ENCODE measurements at regions not wholly inside any gene's neighbourhood (a gene's known extent, or its start where the extent isn't known, plus 50 kb on each side); places are given as distances from the start of the nearest gene placed in this dataset.

GRCh38 chr1:219985169-219985568 lies 56.8 kb upstream of the SLC30A10 start:
- H3K4ac ChIP-seq (replicated peaks; ENCODE audit: insufficient read length, low read depth, low read length): no peak overlapping the region
- no peaks in the 10 kb centered on the region for H3K79me2 ChIP-seq (ENCODE audit: control insufficient read depth in 1 of 2, insufficient read depth in 2 of 2, low read length in 2 of 2)
- H3K9ac ChIP-seq (replicated peaks in 1 of 4; ENCODE audit: extremely low read depth in 1 of 4, low read depth in 3 of 4, low read length in 3 of 4): no peak overlapping the region
- H2BK12ac ChIP-seq (ENCODE audit: low read depth, low read length): no peak overlapping the region
- no peak overlapping the region for H4K91ac ChIP-seq (replicated peaks; ENCODE audit: insufficient read length, low read length)
- H3K56ac ChIP-seq (replicated peaks; ENCODE audit: insufficient read length, low read depth, low read length): no peak overlapping the region
- ChIA-PET CTCF (ENCODE audit: partially characterized antibody) (interaction anchor here (0.9 to 1.1 kb wide), 2 partner anchors 28 to 128 kb away, joined by 3 read pairs; no protein-coding TSS in a partner anchor), POLR2A (ENCODE audit: partially characterized antibody) (no interaction called here)
- no peaks in the 10 kb centered on the region for H3K23me2 ChIP-seq (ENCODE audit: low read depth, low read length)
- no peaks in the 10 kb centered on the region for H3K79me1 ChIP-seq (ENCODE audit: low read depth, low read length)
- H2BK20ac ChIP-seq (ENCODE audit: low read length): no peak overlapping the region
- H3K18ac ChIP-seq (ENCODE audit: extremely low read depth, low read length): no peak overlapping the region
- no peak overlapping the region for H2BK5ac ChIP-seq (ENCODE audit: low read depth, low read length)
- FAIRE-seq (no peak), DNase-seq (ENCODE audit: low read depth in 1 of 2, low spot score in 2 of 2) (no peak)
- H3K36me3 ChIP-seq (ENCODE audit: control insufficient read depth in 2 of 4, insufficient read depth in 4 of 4, low read length in 3 of 4): peaks cover 3 to 59% (median 16%) of the 10 kb centered on the region in 4 experiments; a peak in 7 of 8 replicates
- no peak overlapping the region for H3K27ac ChIP-seq (ENCODE audit: low read depth, low read length)
- H2AK5ac ChIP-seq (ENCODE audit: low read depth, low read length): no peak overlapping the region
- whole genome bisulfite sequencing, 2 experiments (ENCODE audit: extremely low coverage in 1 of 2, insufficient coverage in 1 of 2, insufficient read length in 1 of 2, insufficient replicate concordance in 2 of 2, low coverage in 1 of 2, low lambda C conversion rate in 2 of 2, missing lambda C conversion rate in 1 of 2): 68% methylated on average over 3 of the region's 3 CpGs; no CpG with 5 or more reads in 1 of the 2 experiments
- no peak overlapping the region for H3K4me2 ChIP-seq (ENCODE audit: insufficient read depth in 1 of 2, low read depth in 2 of 2, low read length in 2 of 2)
- H3K23ac ChIP-seq (ENCODE audit: insufficient read length): no peak overlapping the region
- peaks cover 0 to 1% of the 10 kb centered on the region in 2 experiments for H4K20me1 ChIP-seq (replicated peaks in 1 of 2; ENCODE audit: control insufficient read depth in 1 of 2, insufficient read depth in 2 of 2, low read length in 2 of 2)
- H3K4me1 ChIP-seq (replicated peaks in 1 of 4; ENCODE audit: control insufficient read depth in 3 of 4, insufficient read depth in 4 of 4, low read length in 3 of 4): no peaks in the 10 kb centered on the region
- H3K14ac ChIP-seq (ENCODE audit: insufficient read length): no peak overlapping the region
- no peak overlapping the region for H2AFZ ChIP-seq (ENCODE audit: low read length)
- H4K8ac ChIP-seq (ENCODE audit: extremely low read depth, insufficient read depth, low read length): no peak overlapping the region; the same call in 1 of the 2 replicates
- H2BK120ac ChIP-seq (replicated peaks; ENCODE audit: low read depth, low read length): no peak overlapping the region
- peaks cover 0 to 1% (median 0%) of the 10 kb centered on the region in 4 experiments; a peak in 1 of 7 replicates for H3K27me3 ChIP-seq (replicated peaks in 1 of 4; ENCODE audit: control insufficient read depth in 3 of 4, extremely low read depth in 1 of 4, insufficient read depth in 3 of 4, low read length in 3 of 4)
- H3K4me3 ChIP-seq (ENCODE audit: extremely low read depth in 1 of 4, insufficient read depth in 2 of 4, low read depth in 3 of 4, low read length in 4 of 4): no peak overlapping the region
- H4K5ac ChIP-seq (ENCODE audit: insufficient read length, low read depth, low read length): no peak overlapping the region
- TF ChIP-seq CREB1 (IDR thresholded peaks at IDR 0.05) (no peak), GTF2F1 (IDR thresholded peaks at IDR 0.05; ENCODE audit: borderline replicate concordance, low read depth, low read length) (no peak), SAP30 (IDR thresholded peaks at IDR 0.05; ENCODE audit: insufficient read depth, insufficient replicate concordance, low read length) (no peak), POLR2A (IDR thresholded peaks at IDR 0.05; ENCODE audit: control extremely low read depth in 1 of 2, low read depth in 2 of 2, low read length in 2 of 2) (no peak), FOSL1 (IDR thresholded peaks at IDR 0.05; ENCODE audit: insufficient read depth, low read depth, low read length) (no peak), BACH1 (IDR thresholded peaks at IDR 0.05; ENCODE audit: low read length) (no peak), TEAD4 (IDR thresholded peaks at IDR 0.05; ENCODE audit: low read depth, low read length) (no peak), PHF8 (conservative IDR thresholded peaks at IDR 0.05; ENCODE audit: low read depth, low read length) (no peak), NANOG (IDR thresholded peaks at IDR 0.05; ENCODE audit: insufficient read depth, low read depth, low read length, poor library complexity, severe bottlenecking) (no peak), GABPA (IDR thresholded peaks at IDR 0.05; ENCODE audit: borderline replicate concordance, insufficient read depth, low read length) (no peak), SP1 (IDR thresholded peaks at IDR 0.05; ENCODE audit: low read depth, low read length) (no peak), SIX5 (IDR thresholded peaks at IDR 0.05; ENCODE audit: low read depth, low read length) (no peak)
- TF ChIP-seq, protein P1, sequence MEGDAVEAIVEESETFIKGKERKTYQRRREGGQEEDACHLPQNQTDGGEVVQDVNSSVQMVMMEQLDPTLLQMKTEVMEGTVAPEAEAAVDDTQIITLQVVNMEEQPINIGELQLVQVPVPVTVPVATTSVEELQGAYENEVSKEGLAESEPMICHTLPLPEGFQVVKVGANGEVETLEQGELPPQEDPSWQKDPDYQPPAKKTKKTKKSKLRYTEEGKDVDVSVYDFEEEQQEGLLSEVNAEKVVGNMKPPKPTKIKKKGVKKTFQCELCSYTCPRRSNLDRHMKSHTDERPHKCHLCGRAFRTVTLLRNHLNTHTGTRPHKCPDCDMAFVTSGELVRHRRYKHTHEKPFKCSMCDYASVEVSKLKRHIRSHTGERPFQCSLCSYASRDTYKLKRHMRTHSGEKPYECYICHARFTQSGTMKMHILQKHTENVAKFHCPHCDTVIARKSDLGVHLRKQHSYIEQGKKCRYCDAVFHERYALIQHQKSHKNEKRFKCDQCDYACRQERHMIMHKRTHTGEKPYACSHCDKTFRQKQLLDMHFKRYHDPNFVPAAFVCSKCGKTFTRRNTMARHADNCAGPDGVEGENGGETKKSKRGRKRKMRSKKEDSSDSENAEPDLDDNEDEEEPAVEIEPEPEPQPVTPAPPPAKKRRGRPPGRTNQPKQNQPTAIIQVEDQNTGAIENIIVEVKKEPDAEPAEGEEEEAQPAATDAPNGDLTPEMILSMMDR (IDR thresholded peaks at IDR 0.05; ENCODE audit: control extremely low read depth in 1 of 3, insufficient read depth in 1 of 3, low read depth in 1 of 3, low read length in 3 of 3): no peak
- no peak overlapping the region for H2BK15ac ChIP-seq (ENCODE audit: low read length)
- no peaks in the 10 kb centered on the region for H3K9me3 ChIP-seq (ENCODE audit: insufficient read depth in 2 of 2, low read depth in 1 of 2, low read length in 1 of 2)
